ENCODE measurements at regions not wholly inside any gene's neighbourhood (a gene's known extent, or its start where the extent isn't known, plus 50 kb on each side); places are given as distances from the start of the nearest gene placed in this dataset.
"Not testable (repeated sequence)": the region's sequence is repeated elsewhere in the genome, so short reads cannot be mapped to it uniquely, and the experiment has no call there.

GRCh38 chr3:102887431-102887830, 452.6 kb downstream of the ZPLD1 start:
- in situ Hi-C loops (cut with MboI; ENCODE audit: low sequenced_read_pairs): no loop called here

DNA sequence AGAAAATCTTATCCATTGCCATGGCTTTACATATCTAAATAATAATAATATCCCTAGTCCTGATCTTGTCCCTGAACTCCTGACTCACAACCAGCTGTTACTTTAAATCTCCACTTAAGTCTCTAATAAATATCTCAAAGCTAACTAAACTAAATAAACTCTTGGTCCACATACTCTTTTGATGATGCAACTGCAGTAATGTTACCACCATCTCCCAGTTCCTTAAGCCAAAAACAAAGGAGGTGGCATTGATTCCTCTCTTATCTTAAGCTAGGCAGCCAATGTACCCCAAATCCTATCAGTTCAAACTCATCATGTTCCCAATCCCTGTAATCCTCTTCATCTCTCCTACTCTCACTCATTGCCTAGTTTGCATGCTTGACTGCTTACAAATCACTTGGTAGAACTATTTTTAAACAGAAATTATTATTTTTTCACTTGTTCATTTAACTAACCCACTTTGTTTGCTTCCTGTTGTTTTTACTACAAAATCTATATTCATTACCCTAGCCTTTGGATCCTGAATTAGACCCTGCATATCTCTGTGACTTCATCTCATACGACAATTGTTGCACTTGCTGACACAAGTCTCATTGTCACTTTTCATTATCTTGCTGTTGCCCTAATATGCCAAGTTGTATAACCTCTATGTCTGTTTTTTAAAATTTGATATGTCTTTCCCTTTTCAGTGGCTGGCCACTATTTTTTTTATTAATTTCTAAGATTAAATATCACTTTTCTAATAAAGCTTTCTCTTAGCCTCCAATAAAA, 462.2 kb downstream of the ZPLD1 start:
- in situ Hi-C loops (cut with MboI; ENCODE audit: low sequenced_read_pairs): no loop called here

DNA sequence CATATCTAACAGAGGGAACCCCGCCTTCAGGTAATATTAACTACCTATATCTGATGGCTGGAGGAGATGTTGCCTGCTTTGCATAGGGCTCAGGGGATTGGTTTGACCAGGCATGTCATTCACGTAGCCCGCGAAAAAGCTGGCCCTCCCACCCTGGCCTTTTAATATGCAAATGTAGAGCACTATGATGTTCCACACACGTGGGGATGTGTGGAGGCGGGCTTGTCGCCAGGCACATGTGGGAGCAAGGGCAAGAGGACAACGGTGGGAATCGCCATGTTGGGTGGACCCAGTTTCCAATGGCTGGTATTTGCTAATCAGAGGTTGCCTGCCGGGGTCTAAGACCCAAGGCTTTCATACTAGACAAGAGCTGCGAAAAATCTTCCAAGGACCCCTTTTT, 469.8 kb downstream of the ZPLD1 start:
- in situ Hi-C loops (cut with MboI; ENCODE audit: low sequenced_read_pairs): no loop called here

GRCh38 chr3:102905811-102906210, 471.0 kb downstream of the ZPLD1 start:
- in situ Hi-C loops (cut with MboI; ENCODE audit: low sequenced_read_pairs): no loop called here

DNA sequence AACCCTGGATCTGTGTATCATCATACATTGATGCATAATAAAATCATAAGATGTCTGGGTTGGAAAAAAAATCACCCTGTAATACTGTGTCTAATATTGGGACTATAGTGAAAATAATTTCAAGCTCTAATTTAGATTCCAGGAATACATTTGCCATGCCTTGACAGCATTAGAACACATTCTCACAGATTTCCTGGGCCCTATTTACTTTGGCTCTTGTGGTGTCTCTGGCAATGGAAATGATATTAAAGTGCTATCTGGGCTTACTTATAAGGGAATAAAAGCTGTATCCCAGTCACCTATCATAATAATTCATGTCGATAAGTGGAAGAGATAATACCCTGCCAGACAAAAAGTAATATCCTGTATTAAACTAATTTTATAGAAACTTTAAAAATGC, 472.0 kb downstream of the ZPLD1 start:
- in situ Hi-C loops (cut with MboI; ENCODE audit: low sequenced_read_pairs): no loop called here

GRCh38 chr3:102909904-102910303, 475.1 kb downstream of the ZPLD1 start:
- in situ Hi-C loops (cut with MboI; ENCODE audit: low sequenced_read_pairs): no loop called here

GRCh38 chr3:102916532-102916931, 481.7 kb downstream of the ZPLD1 start:
- in situ Hi-C loops (cut with MboI; ENCODE audit: low sequenced_read_pairs): no loop called here

DNA sequence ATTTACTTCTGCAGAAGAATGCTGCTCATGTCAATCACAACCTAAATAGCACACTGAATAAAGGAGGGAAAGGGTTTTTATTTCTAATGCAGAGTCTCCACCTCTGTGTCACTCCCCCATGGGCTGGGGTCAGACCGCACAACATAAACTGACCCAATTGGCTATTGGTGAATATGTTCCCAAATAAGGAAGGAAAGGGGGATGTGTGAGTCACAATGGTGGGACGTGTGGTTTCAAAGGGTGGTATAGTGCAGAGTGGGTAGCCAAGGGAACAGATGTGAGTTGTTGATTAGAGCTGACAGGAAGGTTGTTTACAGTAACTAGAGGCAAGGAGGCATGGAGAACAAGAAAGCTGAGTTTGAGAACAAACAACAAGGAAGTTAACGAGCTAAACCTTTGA, 491.8 kb downstream of the ZPLD1 start:
- in situ Hi-C loops (cut with MboI; ENCODE audit: low sequenced_read_pairs): no loop called here

DNA sequence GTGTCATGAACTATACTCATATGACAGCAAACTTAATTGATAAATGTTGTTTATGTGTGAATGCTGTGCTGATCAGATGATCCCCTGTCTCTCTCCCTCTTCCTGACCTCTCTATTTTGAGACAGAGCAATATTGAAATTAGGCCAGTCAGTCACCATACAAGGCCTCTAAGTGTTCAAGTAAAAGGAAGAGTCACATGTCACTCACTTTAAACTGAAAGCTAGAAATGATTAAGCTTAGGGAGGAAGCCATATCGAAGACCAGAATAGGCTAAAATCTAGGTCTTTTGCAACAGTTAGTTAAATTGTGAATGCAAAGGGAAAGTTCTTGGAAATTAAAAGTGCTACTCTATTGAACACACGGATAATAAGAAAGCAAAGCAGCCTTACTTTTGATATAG, 498.6 kb downstream of the ZPLD1 start:
- in situ Hi-C loops (cut with MboI; ENCODE audit: low sequenced_read_pairs): no loop called here

- in situ Hi-C loops (cut with MboI; ENCODE audit: low sequenced_read_pairs): no loop called here
These were observed 501.8 kb downstream of the ZPLD1 start for GRCh38 chr3:102936511-102937045.

DNA sequence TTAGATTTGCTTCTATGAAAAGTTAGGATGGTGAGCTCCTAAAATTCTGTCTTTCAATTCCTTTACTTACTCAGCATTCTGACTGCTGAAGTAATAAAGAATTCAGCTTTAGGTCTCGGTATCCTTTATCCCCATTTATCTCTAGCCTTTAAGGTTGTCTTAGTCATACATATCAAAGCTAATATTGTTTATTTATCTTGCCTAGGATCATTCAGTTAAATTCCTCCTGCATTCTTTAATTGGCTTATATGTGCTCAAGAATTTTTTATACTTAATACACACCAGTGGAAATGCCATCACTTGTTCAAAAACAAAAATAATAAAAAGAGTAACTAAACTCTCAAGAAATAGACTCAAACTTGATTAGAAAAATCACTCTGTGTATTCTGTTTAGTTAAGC, 507.0 kb downstream of the ZPLD1 start:
- in situ Hi-C loops (cut with MboI; ENCODE audit: low sequenced_read_pairs): no loop called here

DNA sequence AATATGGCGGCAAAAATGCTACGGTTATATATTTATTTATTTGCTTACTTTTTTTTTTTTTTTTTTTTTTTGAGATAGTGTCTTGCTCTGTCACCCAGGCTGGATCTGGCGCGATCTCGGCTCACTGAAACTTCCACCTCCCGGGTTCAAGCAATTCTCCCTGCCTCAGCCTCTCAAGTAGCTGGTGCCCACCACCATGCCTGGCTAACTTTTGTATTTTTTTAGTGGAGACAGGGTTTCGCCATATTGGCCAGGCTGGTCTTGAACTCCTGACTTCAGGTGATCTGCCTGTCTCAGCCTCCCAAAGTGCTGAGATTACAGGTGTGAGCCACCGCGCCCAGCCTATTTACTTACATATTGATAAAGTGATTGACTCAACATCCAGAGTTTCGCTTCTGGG, 511.6 kb downstream of the ZPLD1 start:
- in situ Hi-C loops (cut with MboI; ENCODE audit: low sequenced_read_pairs): not testable (repeated sequence)

GRCh38 chr3:102972350-102972749, 537.5 kb downstream of the ZPLD1 start:
- in situ Hi-C loops (cut with MboI; ENCODE audit: low sequenced_read_pairs): no loop called here

GRCh38 chr3:102974333-102974732, 539.5 kb downstream of the ZPLD1 start:
- in situ Hi-C loops (cut with MboI; ENCODE audit: low sequenced_read_pairs): no loop called here

DNA sequence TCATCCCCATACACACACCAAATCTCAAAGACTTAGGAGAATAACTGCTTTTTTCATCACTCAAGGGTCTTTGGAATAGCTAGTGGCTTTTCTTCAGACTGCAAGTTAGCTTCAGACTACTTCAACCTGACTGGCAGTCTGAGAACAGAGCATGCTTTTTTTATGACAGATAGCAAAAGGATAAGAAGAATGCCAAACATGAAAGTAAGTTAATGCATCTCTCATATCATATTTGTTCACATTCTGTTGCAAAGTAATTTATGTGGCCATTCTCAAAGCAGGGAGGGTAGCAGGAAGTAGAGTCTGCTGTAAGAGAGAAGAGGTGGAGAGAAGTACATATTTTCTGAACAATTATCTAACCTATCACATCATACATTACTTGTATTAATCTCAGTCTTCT, 544.4 kb downstream of the ZPLD1 start:
- in situ Hi-C loops (cut with MboI; ENCODE audit: low sequenced_read_pairs): no loop called here

DNA sequence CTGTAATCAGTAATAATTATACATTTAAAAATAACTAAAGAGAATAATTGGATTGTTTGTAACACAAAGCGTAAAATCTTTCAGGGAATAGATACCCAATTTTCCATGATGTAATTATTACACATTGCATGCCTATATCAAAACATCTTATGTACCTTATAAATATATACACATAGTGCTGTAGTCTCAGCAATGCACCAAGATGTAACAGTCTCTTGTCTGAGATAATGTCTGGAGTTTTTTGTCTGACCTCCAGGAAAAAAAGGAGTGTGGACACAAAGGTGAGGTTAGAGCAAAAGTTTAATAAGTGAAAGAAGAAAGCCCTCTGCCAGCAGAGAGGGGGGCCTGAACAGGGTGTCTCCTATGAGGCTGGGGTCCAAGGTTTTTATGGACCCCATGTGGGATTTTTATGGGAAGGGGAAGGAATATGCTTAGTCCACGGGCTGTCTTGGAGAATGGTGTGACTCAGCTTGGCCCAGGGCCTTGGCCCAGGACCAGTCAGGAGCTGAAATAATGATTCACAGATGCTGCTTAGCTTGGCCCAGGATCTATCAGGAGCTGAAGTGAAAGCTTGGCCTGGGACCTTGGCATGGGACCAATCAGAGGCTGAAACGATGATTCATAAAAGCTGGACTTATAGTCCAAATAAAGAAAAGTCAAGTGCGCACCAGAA, 545.0 kb downstream of the ZPLD1 start:
- in situ Hi-C loops (cut with MboI; ENCODE audit: low sequenced_read_pairs): no loop called here

DNA sequence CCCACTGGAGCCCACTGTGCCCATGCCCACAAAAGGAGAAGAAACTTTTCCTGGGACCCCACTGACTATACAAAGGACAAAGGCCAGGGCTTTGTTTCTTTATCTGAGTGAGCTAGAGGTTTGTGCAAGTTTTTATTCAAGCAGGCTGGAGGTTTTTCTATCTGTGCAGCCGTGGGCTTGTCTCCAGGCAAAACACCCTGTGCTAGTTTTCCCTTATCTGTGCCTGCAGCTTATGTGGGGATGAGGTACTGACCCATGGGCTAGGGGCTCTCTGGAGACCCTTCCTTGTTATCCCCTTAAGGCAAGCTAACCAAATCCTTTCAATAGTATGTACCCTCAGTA, 545.5 kb downstream of the ZPLD1 start:
- in situ Hi-C loops (cut with MboI; ENCODE audit: low sequenced_read_pairs): no loop called here

DNA sequence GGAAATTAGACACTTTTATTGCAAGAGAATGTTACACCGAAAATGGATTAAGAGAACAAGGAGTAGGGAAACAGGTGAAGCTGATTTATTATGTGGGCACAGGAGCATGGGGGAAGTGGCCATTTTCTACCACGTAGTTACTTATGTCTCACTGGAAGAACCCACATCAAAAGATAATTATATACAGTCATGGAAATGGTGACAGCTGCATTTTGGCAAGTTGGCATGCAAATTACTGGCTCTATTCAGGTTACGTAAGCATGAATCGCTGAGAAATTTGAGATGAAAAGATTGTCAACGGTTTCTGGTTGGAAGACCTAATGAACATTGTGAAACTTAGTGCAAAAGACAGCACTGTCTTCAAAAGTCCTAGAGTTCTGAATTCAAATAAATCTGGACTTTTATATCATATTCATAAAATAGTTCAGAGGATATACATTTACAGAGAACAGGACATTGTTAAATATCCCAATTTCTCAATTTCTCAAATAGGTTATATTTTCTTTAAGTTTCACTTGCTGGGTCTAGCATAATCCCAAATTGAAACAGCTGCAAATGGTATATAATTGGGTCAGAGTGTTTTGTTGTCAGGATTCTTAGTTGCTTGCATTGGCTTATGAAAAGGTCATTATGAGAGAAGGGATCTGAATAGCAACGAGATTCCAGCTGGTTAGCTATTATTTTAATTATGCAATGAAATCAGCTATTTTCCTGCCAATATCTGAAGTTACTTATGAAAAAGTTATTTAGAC, 567.8 kb downstream of the ZPLD1 start:
- in situ Hi-C loops (cut with MboI; ENCODE audit: low sequenced_read_pairs): no loop called here

- in situ Hi-C loops (cut with MboI; ENCODE audit: low sequenced_read_pairs): no loop called here
These were observed 571.8 kb downstream of the ZPLD1 start for GRCh38 chr3:103006526-103007183.

- in situ Hi-C loops (cut with MboI; ENCODE audit: low sequenced_read_pairs): no loop called here
These were observed 574.8 kb downstream of the ZPLD1 start for GRCh38 chr3:103009609-103010008.

- in situ Hi-C loops (cut with MboI; ENCODE audit: low sequenced_read_pairs): no loop called here
These were observed 591.1 kb downstream of the ZPLD1 start for GRCh38 chr3:103025880-103026279.

Measured in HL-60/S4 (cell line).